Mesendoderm (in vitro differentiated cells): ENCODE measurements at regions not wholly inside any gene's neighbourhood (a gene's known extent, or its start where the extent isn't known, plus 50 kb on each side); places are given as distances from the start of the nearest gene placed in this dataset.
"Not testable (repeated sequence)": the region's sequence is repeated elsewhere in the genome, so short reads cannot be mapped to it uniquely, and the experiment has no call there.

Experiments used
- DNase-seq: peaks from one replicate; pipeline ENCODE4 v3.0.0; 2013
- H2AK5ac ChIP-seq: 2 replicates; pipeline ENCODE4 v1.6.1; 2013; ENCODE audit warnings: low read length, inconsistent platforms
- H2BK120ac ChIP-seq: 2 replicates; pipeline ENCODE4 v1.6.1; 2013; ENCODE audit warnings: low read depth, mild to moderate bottlenecking, low read length, moderate library complexity, mixed read lengths
- H2BK15ac ChIP-seq: replicated peaks from 2 replicates; pipeline ENCODE4 v1.6.1; 2013; ENCODE audit warnings: low read depth, mild to moderate bottlenecking, moderate library complexity
- H2BK5ac ChIP-seq: 2 replicates; pipeline ENCODE4 v1.6.1; 2013; ENCODE audit warnings: low read length, inconsistent platforms
- H3K18ac ChIP-seq: 2 replicates; pipeline ENCODE4 v1.6.1; 2013; ENCODE audit warnings: mild to moderate bottlenecking, low read length, mixed read lengths
- H3K23ac ChIP-seq: one replicate; pipeline ENCODE4 v1.6.1; 2013; ENCODE audit warnings: low read length
- H3K27ac ChIP-seq: 2 replicates; pipeline ENCODE4 v1.5.1; 2013; ENCODE audit warnings: low read depth, mild to moderate bottlenecking, inconsistent platforms, low read length, moderate library complexity
- H3K27me3 ChIP-seq: 2 replicates; pipeline ENCODE4 v1.6.1; 2013; ENCODE audit warnings: low read length, control low read depth, mild to moderate bottlenecking, inconsistent platforms; ENCODE audit not compliant: insufficient read depth, poor library complexity
- H3K36me3 ChIP-seq: 2 replicates; pipeline ENCODE4 v1.6.1; 2013; ENCODE audit warnings: low read length, inconsistent platforms; ENCODE audit not compliant: control insufficient read depth, insufficient read depth
- H3K4ac ChIP-seq: one replicate; pipeline ENCODE4 v1.6.1; 2013; ENCODE audit warnings: low read depth, mild to moderate bottlenecking, low read length, moderate library complexity
- H3K4me1 ChIP-seq: 2 replicates; pipeline ENCODE4 v1.6.1; 2013; ENCODE audit warnings: low read depth, low read length, inconsistent platforms; ENCODE audit not compliant: control insufficient read depth
- H3K4me2 ChIP-seq: 2 replicates; pipeline ENCODE4 v1.6.1; 2013; ENCODE audit warnings: low read length
- H3K4me3 ChIP-seq: 2 replicates; pipeline ENCODE4 v1.5.1; 2013; ENCODE audit warnings: mild to moderate bottlenecking, low read length
- H3K56ac ChIP-seq: one replicate; pipeline ENCODE4 v1.6.1; 2013; ENCODE audit warnings: low read length
- H3K79me1 ChIP-seq: 2 replicates; pipeline ENCODE4 v1.6.1; 2013; ENCODE audit warnings: low read length, inconsistent platforms
- H3K79me2 ChIP-seq: 2 replicates; pipeline ENCODE4 v1.6.1; 2013; ENCODE audit warnings: mild to moderate bottlenecking, low read length; ENCODE audit not compliant: control insufficient read depth, insufficient read depth
- H3K9ac ChIP-seq: 2 replicates; pipeline ENCODE4 v1.6.1; 2013; ENCODE audit warnings: low read length, inconsistent platforms
- H4K5ac ChIP-seq: one replicate; pipeline ENCODE4 v1.6.1; 2013; ENCODE audit warnings: low read length
- H4K8ac ChIP-seq: one replicate; pipeline ENCODE4 v1.6.1; 2013; ENCODE audit warnings: low read depth, mild to moderate bottlenecking, control low read depth, low read length, moderate library complexity
- WGBS: extraction: QIAGEN DNeasy Blood & Tissue Kit; methylation state at CpG from one replicate; pipeline ENCODE4 v1.1.7; 2013; ENCODE audit warnings: low lambda C conversion rate, missing lambda C conversion rate; ENCODE audit not compliant: insufficient coverage; ENCODE audit errors: extremely low coverage; 5-methylcytosine and 5-hydroxymethylcytosine counted together

DNA sequence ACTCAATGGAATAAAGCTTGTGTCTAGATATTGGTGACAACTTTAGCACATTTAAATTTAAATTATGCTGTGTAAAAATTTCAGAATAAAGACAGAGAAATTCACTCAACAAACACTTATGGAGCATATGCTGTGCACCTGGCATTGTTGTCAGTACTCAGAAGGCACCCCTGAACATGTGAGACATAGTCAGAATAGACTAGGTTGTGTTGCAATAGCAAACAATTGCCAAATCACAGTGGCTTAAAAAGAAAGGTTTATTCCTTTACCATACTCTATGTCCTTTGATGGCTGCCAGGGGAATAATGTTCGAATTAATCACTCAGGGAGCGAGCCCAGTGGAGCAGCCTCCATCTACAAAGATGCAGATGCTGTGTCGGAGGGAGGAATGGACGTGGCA, 72.6 kb upstream of the GBA3 start:
- H3K23ac ChIP-seq, H3K27me3 ChIP-seq, H2BK120ac ChIP-seq, H2AK5ac ChIP-seq, H3K4me3 ChIP-seq, H2BK15ac ChIP-seq, H2BK5ac ChIP-seq, H3K27ac ChIP-seq, DNase-seq, H3K79me2 ChIP-seq, H3K56ac ChIP-seq, H3K4ac ChIP-seq, H3K36me3 ChIP-seq, H3K4me1 ChIP-seq, H3K79me1 ChIP-seq, H3K9ac ChIP-seq, H3K4me2 ChIP-seq, H4K5ac ChIP-seq, H3K18ac ChIP-seq, H4K8ac ChIP-seq: not testable (repeated sequence)
- no CpG with 5 or more reads among the region's 4 CpGs for WGBS

DNA sequence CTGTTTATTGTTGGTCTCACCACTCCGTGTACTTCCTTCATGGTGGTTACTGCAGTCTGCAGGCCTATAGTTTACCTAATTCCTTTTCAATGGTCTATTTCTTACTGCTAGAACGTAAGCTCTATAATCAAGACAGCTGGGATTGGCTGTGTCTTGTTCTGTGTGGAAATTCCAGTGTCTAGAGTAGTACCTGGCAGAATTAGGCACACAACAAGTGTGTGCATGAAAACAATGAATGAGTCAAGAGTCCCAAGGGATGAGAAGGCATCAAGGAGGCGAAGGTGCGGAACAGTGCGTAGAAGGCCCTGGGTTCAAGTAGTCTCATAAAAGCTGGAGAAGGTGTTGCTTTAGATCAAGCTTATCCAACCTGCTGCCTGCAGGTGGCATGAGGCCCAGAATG, 70.8 kb upstream of the GBA3 start:
- not testable (repeated sequence) for H4K8ac ChIP-seq, H3K56ac ChIP-seq, H3K18ac ChIP-seq, H2BK5ac ChIP-seq, H3K4me3 ChIP-seq, H2BK120ac ChIP-seq, H3K27ac ChIP-seq, H3K79me2 ChIP-seq, H3K4me1 ChIP-seq, H3K79me1 ChIP-seq, H3K27me3 ChIP-seq, H3K4me2 ChIP-seq, H3K23ac ChIP-seq, H3K4ac ChIP-seq, DNase-seq, H2AK5ac ChIP-seq, H3K9ac ChIP-seq, H3K36me3 ChIP-seq, H4K5ac ChIP-seq
- WGBS, result no CpG with 5 or more reads among the region's 5 CpGs
- peak overlapping the region; percentile 45 for H2BK15ac ChIP-seq

DNA sequence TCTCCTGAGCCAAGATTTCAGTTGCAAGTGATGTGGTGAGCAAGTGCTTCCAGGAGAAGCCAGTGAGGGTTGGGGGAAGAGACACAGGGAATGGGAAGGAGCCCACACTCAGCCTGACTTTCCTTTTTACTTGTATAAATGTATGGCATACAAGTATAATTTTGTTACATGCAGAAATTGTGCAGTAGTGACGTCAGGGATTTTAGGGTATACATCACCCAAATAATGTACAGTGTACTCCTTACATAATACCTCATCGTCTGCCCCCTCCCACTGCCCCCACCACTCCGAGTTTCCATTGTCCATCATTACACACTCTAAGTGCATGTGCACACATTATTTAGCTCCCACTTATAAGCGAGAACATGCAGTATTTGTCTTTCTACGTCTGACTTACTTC, 68.7 kb upstream of the GBA3 start:
- not testable (repeated sequence) for H3K36me3 ChIP-seq, H3K9ac ChIP-seq, H4K5ac ChIP-seq, DNase-seq, H3K56ac ChIP-seq, H3K79me2 ChIP-seq, H3K18ac ChIP-seq, H3K4me1 ChIP-seq, H2BK120ac ChIP-seq, H3K27me3 ChIP-seq, H3K27ac ChIP-seq, H2AK5ac ChIP-seq, H2BK5ac ChIP-seq, H3K4ac ChIP-seq, H2BK15ac ChIP-seq, H3K79me1 ChIP-seq, H3K4me3 ChIP-seq, H3K23ac ChIP-seq, H4K8ac ChIP-seq, H3K4me2 ChIP-seq
- WGBS, result no CpG with 5 or more reads among the region's 5 CpGs

DNA sequence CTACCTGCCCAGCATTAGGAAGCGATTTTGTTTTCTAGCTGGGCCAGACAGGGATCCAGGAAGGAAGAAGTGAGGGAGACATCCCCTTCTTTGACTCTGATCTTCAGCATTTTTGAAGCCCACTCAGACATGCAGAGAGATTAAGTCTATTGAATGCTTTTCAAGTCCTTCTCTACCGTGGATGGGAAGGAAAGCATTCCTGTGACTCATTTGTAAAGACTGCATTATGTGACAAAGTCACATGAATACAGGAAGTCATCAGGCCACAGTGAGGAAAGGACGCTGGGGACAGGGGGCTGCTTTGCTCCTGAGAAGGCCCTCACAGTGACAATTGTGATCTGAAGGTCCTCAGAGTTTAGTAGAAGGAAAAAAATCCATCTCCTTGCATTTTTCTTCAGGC, 67.4 kb upstream of the GBA3 start:
- H3K4me2 ChIP-seq, result no peak overlapping the region
- no CpG with 5 or more reads among the region's 3 CpGs for WGBS
- H2BK5ac ChIP-seq, result no peak overlapping the region
- H4K8ac ChIP-seq, result no peak overlapping the region
- no peak overlapping the region for H2BK15ac ChIP-seq
- H3K79me1 ChIP-seq, result no peaks in the 10 kb centered on the region
- no peak overlapping the region for H3K4ac ChIP-seq
- H3K27ac ChIP-seq, result peak overlapping the region; percentile 58
- no peak overlapping the region for H3K18ac ChIP-seq
- H2AK5ac ChIP-seq, result no peak overlapping the region
- peak overlapping the region; percentile 19 for H3K56ac ChIP-seq
- H3K27me3 ChIP-seq, result no peaks in the 10 kb centered on the region
- no peak overlapping the region for H2BK120ac ChIP-seq
- H3K4me1 ChIP-seq, result peaks cover 3% of the 10 kb centered on the region
- H3K36me3 ChIP-seq, result no peaks in the 10 kb centered on the region
- no peak overlapping the region for H3K4me3 ChIP-seq
- DNase-seq, result peak; percentile 95
- no peak overlapping the region for H3K9ac ChIP-seq
- H3K79me2 ChIP-seq, result no peaks in the 10 kb centered on the region
- no peak overlapping the region for H4K5ac ChIP-seq
- H3K23ac ChIP-seq, result no peak overlapping the region

DNA sequence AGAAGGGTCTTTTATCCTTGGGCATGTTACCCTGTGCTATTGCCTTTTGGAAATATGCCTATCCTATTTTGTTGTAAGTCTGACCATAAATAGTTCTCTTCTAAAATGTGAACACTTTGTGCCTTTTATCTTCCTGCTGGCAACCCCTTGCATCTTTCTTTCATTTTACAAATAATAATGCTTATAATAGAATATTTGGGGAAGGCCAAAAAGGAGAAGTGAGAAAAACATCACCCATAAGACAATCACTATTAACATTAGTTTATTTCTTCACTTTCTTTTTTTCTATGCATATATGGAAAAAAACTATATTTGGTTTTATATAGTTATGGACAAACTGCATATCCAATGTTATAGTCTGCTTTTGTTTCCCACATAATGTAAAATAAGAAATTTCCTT, 64.9 kb upstream of the GBA3 start:
- H3K9ac ChIP-seq, H3K36me3 ChIP-seq, H3K56ac ChIP-seq, H3K4me2 ChIP-seq, H3K23ac ChIP-seq, H3K4me3 ChIP-seq, H4K8ac ChIP-seq, H2AK5ac ChIP-seq, H3K4ac ChIP-seq, H2BK5ac ChIP-seq, H3K27ac ChIP-seq, H2BK120ac ChIP-seq, H3K79me2 ChIP-seq, H3K4me1 ChIP-seq, H3K18ac ChIP-seq, H2BK15ac ChIP-seq, H3K79me1 ChIP-seq, H4K5ac ChIP-seq, H3K27me3 ChIP-seq, DNase-seq: not testable (repeated sequence)

DNA sequence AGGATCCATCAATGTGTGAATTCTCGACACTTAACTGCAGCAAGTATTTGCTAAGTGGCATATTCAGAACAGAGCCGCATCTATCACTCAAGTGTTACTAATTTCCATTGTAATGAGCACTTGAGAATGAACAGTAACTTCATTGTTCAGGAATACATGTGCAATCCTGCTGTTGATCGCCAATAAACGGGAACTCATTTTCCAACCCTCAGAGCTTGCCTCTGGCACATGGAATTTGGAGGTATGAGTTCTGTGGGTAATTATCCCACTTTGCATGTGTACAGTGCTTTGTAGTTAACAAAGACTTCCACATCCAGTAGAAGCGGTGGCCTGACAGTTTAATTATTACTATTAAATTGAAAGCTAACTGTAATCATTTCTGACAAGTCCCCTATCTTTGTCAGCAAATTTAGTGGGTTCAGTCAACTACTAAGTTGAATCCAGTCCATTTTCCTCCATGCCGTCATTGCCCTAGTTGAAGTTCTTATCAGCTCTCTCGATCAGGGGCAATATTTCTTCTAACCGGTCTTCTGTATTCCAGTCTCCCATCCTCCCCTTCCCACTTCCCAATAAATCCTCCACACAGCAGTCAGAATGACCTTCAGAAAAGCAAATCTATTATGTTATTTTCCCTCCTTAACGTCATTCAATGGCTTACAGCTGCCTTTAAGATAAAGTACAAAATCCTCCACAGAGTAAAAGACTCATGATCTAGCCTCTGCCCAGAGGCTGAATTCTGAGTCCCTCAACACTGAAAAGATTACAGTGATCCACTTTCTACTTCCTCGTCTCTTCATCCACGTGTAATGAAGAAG, 62.4 kb upstream of the GBA3 start:
- not testable (repeated sequence) for H3K27me3 ChIP-seq, H3K36me3 ChIP-seq, H3K9ac ChIP-seq, H3K79me2 ChIP-seq, H3K4ac ChIP-seq, H2BK15ac ChIP-seq, H4K5ac ChIP-seq, H3K18ac ChIP-seq, H2BK5ac ChIP-seq, H3K23ac ChIP-seq, DNase-seq, H2BK120ac ChIP-seq, H2AK5ac ChIP-seq, H3K56ac ChIP-seq, H3K4me2 ChIP-seq, H3K4me1 ChIP-seq, H4K8ac ChIP-seq, H3K27ac ChIP-seq, H3K4me3 ChIP-seq, H3K79me1 ChIP-seq
- WGBS, result no CpG with 5 or more reads among the region's 11 CpGs
